Astrocyte of the spinal cord (primary cell): ENCODE measurements at regions not wholly inside any gene's neighbourhood (a gene's known extent, or its start where the extent isn't known, plus 50 kb on each side); places are given as distances from the start of the nearest gene placed in this dataset.
"Not testable (repeated sequence)": the region's sequence is repeated elsewhere in the genome, so short reads cannot be mapped to it uniquely, and the experiment has no call there.

Experiments used
- DNase-seq: peaks from one replicate; pipeline ENCODE4 v3.0.0; 2011; ENCODE audit warnings: low read depth, low spot score
- H3K4me3 ChIP-seq: 2 replicates; pipeline ENCODE4 v1.5.1; 2011; ENCODE audit warnings: low read depth, mild to moderate bottlenecking, low read length, moderate library complexity
- CTCF ChIP-seq: IDR thresholded peaks from 2 replicates; pipeline ENCODE4 v1.5.1; 2012; ENCODE audit warnings: low read depth, mild to moderate bottlenecking, low read length, inconsistent platforms
- in situ Hi-C: cut with HindIII; loops from 2 replicates; pipeline ENCODE4 v1.10.0; 2017; ENCODE audit warnings: low sequenced_read_pairs

- in situ Hi-C loops, result no loop called here
- no peak overlapping the region for H3K4me3 ChIP-seq
- no peak for DNase-seq
- no peak for TF ChIP-seq CTCF
These were observed 1068.3 kb downstream of the KHDRBS2 start for GRCh38 chr6:61217714-61218113.

GRCh38 chr6:61210549-61210948, 1075.5 kb downstream of the KHDRBS2 start:
- in situ Hi-C loops, result no loop called here
- H3K4me3 ChIP-seq, result no peak overlapping the region
- no peak for TF ChIP-seq CTCF
- peak; percentile 11 for DNase-seq

GRCh38 chr6:61203966-61204496, 1082.0 kb downstream of the KHDRBS2 start:
- in situ Hi-C loops, result no loop called here
- no peak for DNase-seq
- no peak for TF ChIP-seq CTCF
- H3K4me3 ChIP-seq, result no peak overlapping the region

- in situ Hi-C loops, result no loop called here
- DNase-seq, result no peak
- TF ChIP-seq CTCF, result no peak
- no peak overlapping the region for H3K4me3 ChIP-seq
These were observed 1085.6 kb downstream of the KHDRBS2 start for GRCh38 chr6:61200444-61200843.

- no peak for TF ChIP-seq CTCF
- in situ Hi-C loops, result no loop called here
- H3K4me3 ChIP-seq, result no peak overlapping the region
- no peak for DNase-seq
These were observed 1092.3 kb downstream of the KHDRBS2 start for GRCh38 chr6:61193771-61194170.

- in situ Hi-C loops, result no loop called here
- no peak overlapping the region for H3K4me3 ChIP-seq
- DNase-seq, result no peak
- TF ChIP-seq CTCF, result no peak
These were observed 1093.4 kb downstream of the KHDRBS2 start for GRCh38 chr6:61192610-61193009.

GRCh38 chr6:61168878-61169277, 1117.1 kb downstream of the KHDRBS2 start:
- in situ Hi-C loops, result no loop called here
- no peak overlapping the region for H3K4me3 ChIP-seq
- DNase-seq, result no peak
- TF ChIP-seq CTCF, result no peak

- DNase-seq, H3K4me3 ChIP-seq, in situ Hi-C loops: not testable (repeated sequence)
These were observed 1137.0 kb downstream of the KHDRBS2 start for GRCh38 chr6:61149039-61149438.

GRCh38 chr6:61142261-61142660, 1143.8 kb downstream of the KHDRBS2 start:
- H3K4me3 ChIP-seq, DNase-seq, in situ Hi-C loops: not testable (repeated sequence)
